PFSK-1 (cell line): ENCODE measurements at regions not wholly inside any gene's neighbourhood (a gene's known extent, or its start where the extent isn't known, plus 50 kb on each side); places are given as distances from the start of the nearest gene placed in this dataset.

ENCODE experiments used
- FOXP2 ChIP-seq: optimal IDR thresholded peaks from 2 replicates; pipeline ENCODE3; 2011; ENCODE audit warnings: borderline replicate concordance, control low read depth, inconsistent platforms; ENCODE audit not compliant: insufficient read depth; ENCODE audit errors: extremely low read length, extremely low read depth
- POLR2AphosphoS5 ChIP-seq: IDR thresholded peaks from 2 replicates; pipeline ENCODE4 v1.6.1; 2012; ENCODE audit warnings: low read depth, mild to moderate bottlenecking, control low read depth, low read length, moderate library complexity
- SIN3A ChIP-seq: IDR thresholded peaks from 2 replicates; pipeline ENCODE4 v1.6.1; 2012; ENCODE audit warnings: mild to moderate bottlenecking, low read length, moderate library complexity, borderline replicate concordance; ENCODE audit not compliant: insufficient read depth
- TAF1 ChIP-seq: IDR thresholded peaks from 2 replicates; pipeline ENCODE4 v1.6.1; 2012; ENCODE audit warnings: low read length, control low read depth, borderline replicate concordance; ENCODE audit not compliant: insufficient read depth
- TF ChIP-seq, protein P1 (sequence below), 2 experiments: IDR thresholded peaks; 2 replicates each; pipeline versions ENCODE4 v1.6.1 to v1.8.0; 2011 to 2012; ENCODE audit warnings: low read depth in 2 of 2, low read length in 2 of 2, control low read depth in 1 of 2, inconsistent platforms in 1 of 2, mild to moderate bottlenecking in 1 of 2, moderate library complexity in 1 of 2; ENCODE audit not compliant: insufficient read depth in 1 of 2

DNA sequence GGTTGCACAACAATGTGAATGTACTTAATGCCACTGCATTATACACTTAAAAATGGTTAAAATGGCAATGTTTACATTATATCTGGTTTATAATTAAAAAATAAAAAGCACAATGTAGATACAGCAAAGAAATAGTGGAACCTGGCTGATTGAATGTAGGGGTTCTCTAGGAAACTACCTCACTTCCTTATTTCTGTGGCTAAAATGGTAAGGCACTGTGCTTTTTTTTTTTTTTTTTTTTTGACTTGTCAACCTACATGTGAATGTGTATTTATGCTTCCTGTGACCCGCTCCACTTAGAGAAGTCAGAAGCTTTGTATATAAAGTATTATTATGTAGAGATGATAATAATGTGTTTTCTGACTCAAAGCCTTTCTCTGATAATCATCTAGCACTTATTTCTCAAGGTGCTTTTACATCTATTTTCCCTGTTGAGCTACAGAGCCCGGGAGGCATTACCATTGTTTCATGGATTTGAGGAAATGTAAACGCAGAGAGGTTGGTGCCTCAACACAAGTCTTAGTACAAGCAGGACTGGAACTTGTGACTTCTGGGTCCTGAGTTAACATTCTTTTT, 55.0 kb downstream of the SOX4 start:
- TF ChIP-seq SIN3A (no peak), FOXP2 (no peak), POLR2AphosphoS5 (no peak), TAF1 (no peak)
- TF ChIP-seq, protein P1, sequence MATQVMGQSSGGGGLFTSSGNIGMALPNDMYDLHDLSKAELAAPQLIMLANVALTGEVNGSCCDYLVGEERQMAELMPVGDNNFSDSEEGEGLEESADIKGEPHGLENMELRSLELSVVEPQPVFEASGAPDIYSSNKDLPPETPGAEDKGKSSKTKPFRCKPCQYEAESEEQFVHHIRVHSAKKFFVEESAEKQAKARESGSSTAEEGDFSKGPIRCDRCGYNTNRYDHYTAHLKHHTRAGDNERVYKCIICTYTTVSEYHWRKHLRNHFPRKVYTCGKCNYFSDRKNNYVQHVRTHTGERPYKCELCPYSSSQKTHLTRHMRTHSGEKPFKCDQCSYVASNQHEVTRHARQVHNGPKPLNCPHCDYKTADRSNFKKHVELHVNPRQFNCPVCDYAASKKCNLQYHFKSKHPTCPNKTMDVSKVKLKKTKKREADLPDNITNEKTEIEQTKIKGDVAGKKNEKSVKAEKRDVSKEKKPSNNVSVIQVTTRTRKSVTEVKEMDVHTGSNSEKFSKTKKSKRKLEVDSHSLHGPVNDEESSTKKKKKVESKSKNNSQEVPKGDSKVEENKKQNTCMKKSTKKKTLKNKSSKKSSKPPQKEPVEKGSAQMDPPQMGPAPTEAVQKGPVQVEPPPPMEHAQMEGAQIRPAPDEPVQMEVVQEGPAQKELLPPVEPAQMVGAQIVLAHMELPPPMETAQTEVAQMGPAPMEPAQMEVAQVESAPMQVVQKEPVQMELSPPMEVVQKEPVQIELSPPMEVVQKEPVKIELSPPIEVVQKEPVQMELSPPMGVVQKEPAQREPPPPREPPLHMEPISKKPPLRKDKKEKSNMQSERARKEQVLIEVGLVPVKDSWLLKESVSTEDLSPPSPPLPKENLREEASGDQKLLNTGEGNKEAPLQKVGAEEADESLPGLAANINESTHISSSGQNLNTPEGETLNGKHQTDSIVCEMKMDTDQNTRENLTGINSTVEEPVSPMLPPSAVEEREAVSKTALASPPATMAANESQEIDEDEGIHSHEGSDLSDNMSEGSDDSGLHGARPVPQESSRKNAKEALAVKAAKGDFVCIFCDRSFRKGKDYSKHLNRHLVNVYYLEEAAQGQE (IDR thresholded peaks at IDR 0.05; ENCODE audit: insufficient read depth in 1 of 2, low read depth in 2 of 2, low read length in 2 of 2) = no peak

DNA sequence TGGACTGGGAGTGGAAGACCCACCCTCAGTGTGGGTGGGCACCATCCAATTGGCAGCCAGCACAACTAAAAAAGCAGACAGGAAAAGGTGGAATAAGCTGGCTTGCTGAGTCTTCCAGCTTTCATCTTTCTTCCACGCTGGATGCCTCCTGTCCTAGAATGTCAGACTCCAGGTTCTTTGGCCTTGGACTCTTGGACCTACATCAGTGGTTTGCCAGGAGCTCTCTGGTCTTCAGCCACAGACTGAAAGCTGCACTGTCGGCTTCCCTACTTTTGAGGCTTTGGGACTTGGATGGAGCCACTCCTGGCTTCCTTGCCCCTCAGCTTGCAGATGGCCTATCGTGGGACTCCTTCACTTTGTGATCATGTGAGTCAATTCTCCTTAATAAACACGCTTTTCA, 59.8 kb downstream of the SOX4 start:
- TF ChIP-seq SIN3A (no peak), TAF1 (no peak), POLR2AphosphoS5 (no peak), FOXP2 (no peak)
- TF ChIP-seq, protein P1 (IDR thresholded peaks at IDR 0.05; ENCODE audit: insufficient read depth in 1 of 2, low read depth in 2 of 2, low read length in 2 of 2) = no peak

GRCh38 chr6:21653905-21654304, 60.4 kb downstream of the SOX4 start:
- TF ChIP-seq POLR2AphosphoS5 (no peak), TAF1 (no peak), SIN3A (no peak), FOXP2 (no peak)
- TF ChIP-seq, protein P1 (IDR thresholded peaks at IDR 0.05; ENCODE audit: insufficient read depth in 1 of 2, low read depth in 2 of 2, low read length in 2 of 2) = no peak

DNA sequence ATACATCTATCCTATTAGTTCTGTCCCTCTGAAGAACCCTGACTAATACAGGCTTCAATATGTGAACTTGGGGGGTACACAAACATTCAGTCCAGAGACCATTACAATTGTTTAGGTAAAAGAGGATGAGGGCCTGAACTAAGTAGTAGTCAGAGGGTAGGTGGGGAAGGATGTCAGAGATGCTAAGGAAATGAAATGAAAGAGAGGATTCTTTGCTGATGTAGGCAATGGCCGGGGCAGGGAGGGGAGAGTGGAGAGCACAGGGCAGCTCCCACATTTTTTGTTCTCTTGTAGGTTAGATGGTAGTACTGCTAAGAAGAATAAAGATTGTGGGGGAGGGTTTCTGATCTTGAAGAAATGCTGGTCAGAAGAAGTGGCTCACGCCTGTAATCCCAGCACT, 60.8 kb downstream of the SOX4 start:
- TF ChIP-seq TAF1 = no peak
- no peak for TF ChIP-seq FOXP2
- TF ChIP-seq, protein P1 (IDR thresholded peaks at IDR 0.05; ENCODE audit: insufficient read depth in 1 of 2, low read depth in 2 of 2, low read length in 2 of 2) = no peak
- no peak for TF ChIP-seq SIN3A
- no peak for TF ChIP-seq POLR2AphosphoS5

GRCh38 chr6:21663966-21664313, 70.4 kb downstream of the SOX4 start:
- TF ChIP-seq SIN3A (no peak), TAF1 (no peak), FOXP2 (no peak), POLR2AphosphoS5 (no peak)
- TF ChIP-seq, protein P1 (IDR thresholded peaks at IDR 0.05; ENCODE audit: insufficient read depth in 1 of 2, low read depth in 2 of 2, low read length in 2 of 2) = no peak
